Vagina (tissue), 2 donors: ENCODE measurements at regions not wholly inside any gene's neighbourhood (a gene's known extent, or its start where the extent isn't known, plus 50 kb on each side); places are given as distances from the start of the nearest gene placed in this dataset.

Experiments used
- CTCF ChIP-seq, 3 experiments: fragments of 450-650 bp in 2 of 3; fragments of 200-600 bp in 1 of 3; sonication (generic) in 1 of 3; IDR thresholded peaks; one replicate each; pipeline ENCODE4 v1.5.1; 2017 to 2019; ENCODE audit warnings: antibody characterized with exemption in 3 of 3, mild to moderate bottlenecking in 2 of 3, moderate library complexity in 2 of 3
- POLR2A ChIP-seq, 2 donors: fragments of 450-650 bp; IDR thresholded peaks; one replicate each; pipeline ENCODE4 v1.6.1; 2017; ENCODE audit warnings: antibody characterized with exemption in 2 of 2, mild to moderate bottlenecking in 2 of 2, moderate library complexity in 2 of 2
- POLR2AphosphoS5 ChIP-seq, 2 donors: sonication (generic); formaldehyde crosslinking; IDR thresholded peaks; one replicate each; pipeline ENCODE4 v1.9.0; 2017; ENCODE audit warnings: antibody characterized with exemption in 2 of 2, mild to moderate bottlenecking in 2 of 2, low read depth in 1 of 2; ENCODE audit not compliant: insufficient read depth in 1 of 2

GRCh38 chr5:85049020-85049419, 664.3 kb upstream of the EDIL3 start:
- no peak for TF ChIP-seq CTCF (IDR thresholded peaks at IDR 0.05)
- no peak for TF ChIP-seq POLR2A (IDR thresholded peaks at IDR 0.05)
- no peak for TF ChIP-seq POLR2AphosphoS5 (IDR thresholded peaks at IDR 0.05; ENCODE audit: insufficient read depth in 1 of 2, low read depth in 1 of 2)
